Activated B cell treated with CpG ODN at 0.5 μM for 24 hours (primary cell): ENCODE measurements at regions not wholly inside any gene's neighbourhood (a gene's known extent, or its start where the extent isn't known, plus 50 kb on each side); places are given as distances from the start of the nearest gene placed in this dataset.

ENCODE experiments used
- ATAC-seq: fragments of 200-7000 bp; cut with Tn5 transposase; one replicate; pipeline ENCODE4 v1.10.0; 2021; ENCODE audit warnings: low read depth, mild to moderate bottlenecking, moderate library complexity
- CTCF ChIA-PET: fragments of 350-600 bp; sonication (Branson Sonifier 250); formaldehyde crosslinking; loops from one replicate; lab custom pipeline; 2021; ENCODE audit warnings: antibody characterized with exemption; lab: Charles Lee
- POLR2A ChIA-PET: fragments of 350-600 bp; sonication (Branson Sonifier 250); formaldehyde crosslinking; loops from one replicate; lab custom pipeline; 2021; ENCODE audit warnings: antibody characterized with exemption; lab: Charles Lee
- DNase-seq: peaks from one replicate; pipeline ENCODE4 v3.0.0; 2022
- H3K27ac Mint-ChIP-seq: one replicate; pipeline ENCODE4 v1.8.0; 2020; ENCODE audit warnings: mixed read lengths
- H3K27me3 Mint-ChIP-seq: one replicate; pipeline ENCODE4 v1.8.0; 2021; ENCODE audit warnings: mixed read lengths
- H3K36me3 Mint-ChIP-seq: one replicate; pipeline ENCODE4 v1.8.0; 2021; ENCODE audit warnings: low read depth, mixed read lengths
- H3K4me1 Mint-ChIP-seq: one replicate; pipeline ENCODE4 v1.8.0; 2021; ENCODE audit warnings: mixed read lengths
- H3K4me3 Mint-ChIP-seq: one replicate; pipeline ENCODE4 v1.8.0; 2020; ENCODE audit warnings: mild to moderate bottlenecking, mixed read lengths
- H3K9me3 Mint-ChIP-seq: one replicate; pipeline ENCODE4 v1.8.0; 2020; ENCODE audit warnings: mixed read lengths
- CTCF ChIP-seq: fragments of 200-600 bp; IDR thresholded peaks from one replicate; pipeline ENCODE4 v1.8.0; 2022; ENCODE audit warnings: antibody characterized with exemption, mild to moderate bottlenecking
- intact Hi-C: fragments of 100-400 bp; cut with micrococcal nuclease; formaldehyde crosslinking; loops from one replicate; pipeline ENCODE4 v1.15.1; 2024

- H3K4me1 Mint-ChIP-seq, result no peaks in the 10 kb centered on the region
- no peak for TF ChIP-seq CTCF
- H3K4me3 Mint-ChIP-seq, result no peak overlapping the region
- no peak for DNase-seq
- H3K9me3 Mint-ChIP-seq, result peaks cover 5% of the 10 kb centered on the region
- ChIA-PET CTCF (no interaction called here), POLR2A (interaction anchor here (0.6 kb wide), 1 partner anchor 135 kb away, joined by 3 read pairs; no protein-coding TSS in a partner anchor)
- H3K27me3 Mint-ChIP-seq, result peaks cover 2% of the 10 kb centered on the region
- intact Hi-C loops, result no loop called here
- peaks cover 3% of the 10 kb centered on the region for H3K36me3 Mint-ChIP-seq
- no peak overlapping the region for H3K27ac Mint-ChIP-seq
- ATAC-seq, result no peak
Measured at GRCh38 chr20:48146308-48146707, 361.0 kb upstream of the SULF2 start.

GRCh38 chr20:48143435-48144081 is 358.3 kb upstream of the SULF2 start:
- DNase-seq (no peak), ATAC-seq (no peak)
- H3K4me1 Mint-ChIP-seq, result no peaks in the 10 kb centered on the region
- CTCF ChIA-PET, result no interaction called here
- H3K27me3 Mint-ChIP-seq, result peaks cover 15% of the 10 kb centered on the region
- intact Hi-C loops, result no loop called here
- H3K9me3 Mint-ChIP-seq, result peaks cover 9% of the 10 kb centered on the region
- POLR2A ChIA-PET, result no interaction called here
- no peak overlapping the region for H3K4me3 Mint-ChIP-seq
- no peak overlapping the region for H3K27ac Mint-ChIP-seq
- TF ChIP-seq CTCF, result no peak
- peaks cover 3% of the 10 kb centered on the region for H3K36me3 Mint-ChIP-seq

- Mint-ChIP-seq H3K36me3 (peaks cover 3% of the 10 kb centered on the region), H3K27ac (no peak overlapping the region), H3K9me3 (peaks cover 9% of the 10 kb centered on the region), H3K27me3 (peaks cover 22% of the 10 kb centered on the region), H3K4me1 (no peaks in the 10 kb centered on the region), H3K4me3 (no peak overlapping the region)
- ATAC-seq (no peak), DNase-seq (no peak)
- intact Hi-C loops, result no loop called here
- TF ChIP-seq CTCF, result no peak
- ChIA-PET CTCF (no interaction called here), POLR2A (no interaction called here)
Measured at GRCh38 chr20:48142516-48142773, 357.2 kb upstream of the SULF2 start.

GRCh38 chr20:48141660-48142515 is 356.6 kb upstream of the SULF2 start:
- TF ChIP-seq CTCF, result no peak
- H3K4me3 Mint-ChIP-seq, result no peak overlapping the region
- H3K9me3 Mint-ChIP-seq, result peaks cover 9% of the 10 kb centered on the region
- ATAC-seq, result no peak
- no peak overlapping the region for H3K27ac Mint-ChIP-seq
- H3K27me3 Mint-ChIP-seq, result peaks cover 22% of the 10 kb centered on the region
- POLR2A ChIA-PET, result no interaction called here
- CTCF ChIA-PET, result no interaction called here
- DNase-seq, result no peak
- intact Hi-C loops, result no loop called here
- peaks cover 3% of the 10 kb centered on the region for H3K36me3 Mint-ChIP-seq
- H3K4me1 Mint-ChIP-seq, result no peaks in the 10 kb centered on the region

- peaks cover 3% of the 10 kb centered on the region for H3K36me3 Mint-ChIP-seq
- ATAC-seq, result no peak
- H3K4me1 Mint-ChIP-seq, result no peaks in the 10 kb centered on the region
- H3K4me3 Mint-ChIP-seq, result no peak overlapping the region
- DNase-seq, result no peak
- no peak overlapping the region for H3K27ac Mint-ChIP-seq
- ChIA-PET CTCF (no interaction called here), POLR2A (no interaction called here)
- H3K27me3 Mint-ChIP-seq, result peaks cover 28% of the 10 kb centered on the region
- peaks cover 9% of the 10 kb centered on the region for H3K9me3 Mint-ChIP-seq
- no peak for TF ChIP-seq CTCF
- intact Hi-C loops, result no loop called here
Measured at GRCh38 chr20:48139262-48140041, 354.2 kb upstream of the SULF2 start.
